H9 (cell line): ENCODE measurements at regions not wholly inside any gene's neighbourhood (a gene's known extent, or its start where the extent isn't known, plus 50 kb on each side); places are given as distances from the start of the nearest gene placed in this dataset.

Source experiments
- DNase-seq: peaks from one replicate; pipeline ENCODE4 v3.0.0-alpha.2; 2017
- H2AFZ ChIP-seq: one replicate; pipeline ENCODE4 v1.6.1; 2013; ENCODE audit warnings: mild to moderate bottlenecking, low read length, control low read depth, moderate library complexity
- H2AK5ac ChIP-seq: 2 replicates; pipeline ENCODE4 v1.6.1; 2013; ENCODE audit warnings: low read length, control low read depth, mixed read lengths; ENCODE audit not compliant: insufficient read length
- H2BK120ac ChIP-seq: one replicate; pipeline ENCODE4 v1.6.1; 2013; ENCODE audit warnings: low read depth, mild to moderate bottlenecking, low read length, control low read depth, inconsistent platforms; ENCODE audit not compliant: poor library complexity, severe bottlenecking
- H2BK12ac ChIP-seq: 2 replicates; pipeline ENCODE4 v1.6.1; 2013; ENCODE audit warnings: low read length, control low read depth, mixed read lengths, low read depth; ENCODE audit not compliant: insufficient read length
- H2BK15ac ChIP-seq: 2 replicates; pipeline ENCODE4 v1.6.1; 2013; ENCODE audit warnings: low read depth, low read length, control low read depth
- H2BK20ac ChIP-seq: one replicate; pipeline ENCODE4 v1.6.1; 2013; ENCODE audit warnings: low read depth, mild to moderate bottlenecking, low read length, control low read depth, inconsistent platforms; ENCODE audit not compliant: poor library complexity, severe bottlenecking
- H2BK5ac ChIP-seq: 2 replicates; pipeline ENCODE4 v1.6.1; 2013; ENCODE audit warnings: low read length, control low read depth, mixed read lengths; ENCODE audit not compliant: insufficient read length
- H3K14ac ChIP-seq: 2 replicates; pipeline ENCODE4 v1.6.1; 2013; ENCODE audit warnings: low read length, control low read depth; ENCODE audit not compliant: insufficient read depth
- H3K18ac ChIP-seq: 2 replicates; pipeline ENCODE4 v1.6.1; 2013; ENCODE audit warnings: low read depth, mild to moderate bottlenecking, mixed read lengths, low read length, control low read depth; ENCODE audit not compliant: insufficient read length
- H3K23ac ChIP-seq: 2 replicates; pipeline ENCODE4 v1.6.1; 2013; ENCODE audit warnings: low read length, control low read depth, mixed read lengths, low read depth; ENCODE audit not compliant: insufficient read length
- H3K23me2 ChIP-seq: 2 replicates; pipeline ENCODE4 v1.6.1; 2013; ENCODE audit warnings: low read depth, mild to moderate bottlenecking, mixed read lengths, low read length, control low read depth; ENCODE audit not compliant: insufficient read length, poor library complexity, severe bottlenecking
- H3K27ac ChIP-seq: 2 replicates; pipeline ENCODE4 v1.5.1; 2013; ENCODE audit warnings: low read length, control low read depth, mixed read lengths, low read depth; ENCODE audit not compliant: insufficient read length
- H3K27me3 ChIP-seq: 2 replicates; pipeline ENCODE4 v1.6.1; 2013; ENCODE audit warnings: low read length, control low read depth, inconsistent platforms; ENCODE audit not compliant: insufficient read depth
- H3K4ac ChIP-seq: 2 replicates; pipeline ENCODE4 v1.6.1; 2013; ENCODE audit warnings: low read depth, mild to moderate bottlenecking, control low read depth, inconsistent platforms, low read length, moderate library complexity
- H3K4me1 ChIP-seq: 2 replicates; pipeline ENCODE4 v1.6.1; 2013; ENCODE audit warnings: low read length, control low read depth, inconsistent platforms; ENCODE audit not compliant: insufficient read depth
- H3K4me2 ChIP-seq: 2 replicates; pipeline ENCODE4 v1.6.1; 2013; ENCODE audit warnings: low read length, control low read depth, mixed read lengths; ENCODE audit not compliant: insufficient read length, insufficient read depth
- H3K56ac ChIP-seq: 2 replicates; pipeline ENCODE4 v1.6.1; 2013; ENCODE audit warnings: low read depth, mild to moderate bottlenecking, mixed read lengths, low read length, control low read depth; ENCODE audit not compliant: insufficient read length
- H3K79me1 ChIP-seq: 2 replicates; pipeline ENCODE4 v1.6.1; 2013; ENCODE audit warnings: low read depth, mild to moderate bottlenecking, moderate library complexity, low read length, control low read depth, inconsistent platforms; ENCODE audit not compliant: insufficient read depth, poor library complexity, severe bottlenecking
- H3K79me2 ChIP-seq: 2 replicates; pipeline ENCODE4 v1.6.1; 2013; ENCODE audit warnings: low read length, control low read depth, inconsistent platforms; ENCODE audit not compliant: insufficient read depth
- H3K9ac ChIP-seq: 2 replicates; pipeline ENCODE4 v1.6.1; 2013; ENCODE audit warnings: low read length, control low read depth, mixed read lengths; ENCODE audit not compliant: insufficient read length; ENCODE audit errors: extremely low read depth
- H3K9me3 ChIP-seq: one replicate; pipeline ENCODE4 v1.6.1; 2013; ENCODE audit warnings: low read depth, low read length, inconsistent platforms; ENCODE audit not compliant: control insufficient read depth
- H3T11ph ChIP-seq: one replicate; pipeline ENCODE4 v1.6.1; 2013; ENCODE audit warnings: mild to moderate bottlenecking, low read length, control low read depth, inconsistent platforms
- H4K20me1 ChIP-seq: one replicate; pipeline ENCODE4 v1.6.1; 2013; ENCODE audit not compliant: control insufficient read depth, insufficient read length, insufficient read depth
- H4K5ac ChIP-seq: 2 replicates; pipeline ENCODE4 v1.6.1; 2013; ENCODE audit warnings: low read depth, mild to moderate bottlenecking, mixed read lengths, low read length, control low read depth; ENCODE audit not compliant: insufficient read length
- H4K8ac ChIP-seq: replicated peaks from 2 replicates; pipeline ENCODE4 v1.6.1; 2013; ENCODE audit warnings: low read length, control low read depth, mixed read lengths, low read depth; ENCODE audit not compliant: insufficient read length
- H4K91ac ChIP-seq: 2 replicates; pipeline ENCODE4 v1.6.1; 2013; ENCODE audit warnings: low read depth, mild to moderate bottlenecking, moderate library complexity, mixed read lengths, low read length, control low read depth; ENCODE audit not compliant: insufficient read length
- H3K27ac Mint-ChIP-seq, 3 experiments: 2 replicates in 2 of 3; 3 replicates in 1 of 3; pipeline ENCODE4 v1.8.0; 2020 to 2021; ENCODE audit warnings: mixed read lengths in 3 of 3, mild to moderate bottlenecking in 1 of 3, moderate library complexity in 1 of 3
- H3K27me3 Mint-ChIP-seq: 2 replicates; pipeline ENCODE4 v1.8.0; 2021; ENCODE audit warnings: low read depth, mild to moderate bottlenecking, moderate library complexity, mixed read lengths
- H3K36me3 Mint-ChIP-seq, 3 experiments: 2 replicates in 2 of 3; 3 replicates in 1 of 3; pipeline ENCODE4 v1.8.0; 2020 to 2021; ENCODE audit warnings: low read depth in 3 of 3, mixed read lengths in 3 of 3; ENCODE audit not compliant: insufficient read depth in 1 of 3
- H3K4me1 Mint-ChIP-seq, 2 experiments: 2 replicates each; pipeline ENCODE4 v1.8.0; 2020; ENCODE audit warnings: mixed read lengths in 2 of 2
- H3K4me3 Mint-ChIP-seq, 2 experiments: 2 replicates in 1 of 2; 3 replicates in 1 of 2; pipeline ENCODE4 v1.8.0; 2020 to 2021; ENCODE audit warnings: mild to moderate bottlenecking in 2 of 2, mixed read lengths in 2 of 2, moderate library complexity in 1 of 2
- H3K9me3 Mint-ChIP-seq, 2 experiments: 2 replicates in 1 of 2; 3 replicates in 1 of 2; pipeline ENCODE4 v1.8.0; 2020; ENCODE audit warnings: mild to moderate bottlenecking in 2 of 2, mixed read lengths in 2 of 2, moderate library complexity in 1 of 2
- WGBS: extraction: QIAGEN DNeasy Blood & Tissue Kit; methylation state at CpG from one replicate; pipeline ENCODE4 v1.1.7; 2013; ENCODE audit warnings: missing lambda C conversion rate, low lambda C conversion rate, mixed read lengths; ENCODE audit not compliant: insufficient read length; ENCODE audit errors: extremely low coverage; 5-methylcytosine and 5-hydroxymethylcytosine counted together
- TF ChIP-seq, protein P1 (sequence below): fragments of 200-600 bp; sonication (generic); conservative IDR thresholded peaks from 3 replicates; pipeline ENCODE4 v1.8.0; 2021; ENCODE audit warnings: antibody characterized with exemption, mild to moderate bottlenecking

DNA sequence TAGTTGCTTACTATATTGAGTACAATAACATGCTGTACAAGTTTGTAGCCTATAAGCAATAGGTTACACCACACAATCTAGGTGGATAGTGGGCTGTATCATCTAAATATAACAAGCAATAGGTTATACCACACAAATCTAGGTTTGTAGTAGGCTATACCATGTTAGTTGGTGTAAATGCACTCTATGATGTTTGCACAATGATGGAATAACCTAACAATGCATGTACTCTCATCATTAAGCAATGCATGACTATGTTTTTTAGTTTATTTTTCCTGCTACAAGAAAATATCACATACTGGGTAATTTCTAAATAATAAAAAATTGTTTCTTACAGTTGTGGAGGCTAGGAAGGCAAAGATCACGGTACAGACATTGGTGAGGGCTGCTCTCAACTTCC, 262.5 kb downstream of the SLITRK6 start:
- no CpG with 5 or more reads among the region's 1 CpG for WGBS
- no peaks in the 10 kb centered on the region for H3K36me3 Mint-ChIP-seq
- peaks cover 3 to 5% of the 10 kb centered on the region in 2 experiments; a peak in 3 of 4 replicates for H3K4me1 Mint-ChIP-seq
- no peaks in the 10 kb centered on the region for H3K27me3 ChIP-seq
- H2AFZ ChIP-seq = no peak overlapping the region
- H3K23me2 ChIP-seq = no peaks in the 10 kb centered on the region
- no peak overlapping the region for H2BK20ac ChIP-seq
- H3K79me1 ChIP-seq = no peaks in the 10 kb centered on the region
- H4K91ac ChIP-seq = no peak overlapping the region
- TF ChIP-seq, protein P1, sequence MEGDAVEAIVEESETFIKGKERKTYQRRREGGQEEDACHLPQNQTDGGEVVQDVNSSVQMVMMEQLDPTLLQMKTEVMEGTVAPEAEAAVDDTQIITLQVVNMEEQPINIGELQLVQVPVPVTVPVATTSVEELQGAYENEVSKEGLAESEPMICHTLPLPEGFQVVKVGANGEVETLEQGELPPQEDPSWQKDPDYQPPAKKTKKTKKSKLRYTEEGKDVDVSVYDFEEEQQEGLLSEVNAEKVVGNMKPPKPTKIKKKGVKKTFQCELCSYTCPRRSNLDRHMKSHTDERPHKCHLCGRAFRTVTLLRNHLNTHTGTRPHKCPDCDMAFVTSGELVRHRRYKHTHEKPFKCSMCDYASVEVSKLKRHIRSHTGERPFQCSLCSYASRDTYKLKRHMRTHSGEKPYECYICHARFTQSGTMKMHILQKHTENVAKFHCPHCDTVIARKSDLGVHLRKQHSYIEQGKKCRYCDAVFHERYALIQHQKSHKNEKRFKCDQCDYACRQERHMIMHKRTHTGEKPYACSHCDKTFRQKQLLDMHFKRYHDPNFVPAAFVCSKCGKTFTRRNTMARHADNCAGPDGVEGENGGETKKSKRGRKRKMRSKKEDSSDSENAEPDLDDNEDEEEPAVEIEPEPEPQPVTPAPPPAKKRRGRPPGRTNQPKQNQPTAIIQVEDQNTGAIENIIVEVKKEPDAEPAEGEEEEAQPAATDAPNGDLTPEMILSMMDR = no peak
- no peaks in the 10 kb centered on the region for H4K20me1 ChIP-seq
- H3K18ac ChIP-seq = no peak overlapping the region
- H3K9ac ChIP-seq = no peak overlapping the region
- H3K27ac Mint-ChIP-seq = no peak overlapping the region
- H2BK15ac ChIP-seq = no peak overlapping the region
- no peak for DNase-seq
- no peak overlapping the region for H3T11ph ChIP-seq
- H3K79me2 ChIP-seq = no peaks in the 10 kb centered on the region
- no peak overlapping the region for H3K14ac ChIP-seq
- no peak overlapping the region for H2BK5ac ChIP-seq
- H2BK12ac ChIP-seq = no peak overlapping the region
- no peak overlapping the region for H3K4me2 ChIP-seq
- H3K23ac ChIP-seq = no peak overlapping the region
- H2BK120ac ChIP-seq = no peak overlapping the region
- no peak overlapping the region for H3K4me3 Mint-ChIP-seq
- no peaks in the 10 kb centered on the region for H3K9me3 ChIP-seq
- H3K27me3 Mint-ChIP-seq = no peaks in the 10 kb centered on the region
- no peak overlapping the region for H3K56ac ChIP-seq
- H4K5ac ChIP-seq = no peak overlapping the region
- no peak overlapping the region for H2AK5ac ChIP-seq
- H4K8ac ChIP-seq = no peak overlapping the region
- no peaks in the 10 kb centered on the region for H3K9me3 Mint-ChIP-seq
- no peak overlapping the region for H3K4ac ChIP-seq
- no peak overlapping the region for H3K27ac ChIP-seq
- H3K4me1 ChIP-seq = no peaks in the 10 kb centered on the region
